ENCODE measurements at regions not wholly inside any gene's neighbourhood (a gene's known extent, or its start where the extent isn't known, plus 50 kb on each side); places are given as distances from the start of the nearest gene placed in this dataset.

- DNase-seq = no peak
Observed at GRCh38 chr4:136918772-136919171, 613.5 kb downstream of the PCDH18 start.

- DNase-seq = no peak
Observed at GRCh38 chr4:136917312-136918110, 614.8 kb downstream of the PCDH18 start.

GRCh38 chr4:136909626-136910025 lies 622.7 kb downstream of the PCDH18 start:
- DNase-seq = no peak

- DNase-seq = no peak
Observed at GRCh38 chr4:136908122-136908521, 624.2 kb downstream of the PCDH18 start.

- DNase-seq = no peak
Observed at GRCh38 chr4:136900696-136901095, 631.6 kb downstream of the PCDH18 start.

GRCh38 chr4:136898590-136899248 lies 633.6 kb downstream of the PCDH18 start:
- no peak for DNase-seq

GRCh38 chr4:136893573-136893972 lies 638.7 kb downstream of the PCDH18 start:
- no peak for DNase-seq

- no peak for DNase-seq
Observed at GRCh38 chr4:136881666-136882065, 650.6 kb downstream of the PCDH18 start.

- no peak for DNase-seq
Observed at GRCh38 chr4:136873555-136873954, 658.7 kb downstream of the PCDH18 start.

GRCh38 chr4:136867465-136867864 lies 664.8 kb downstream of the PCDH18 start:
- no peak for DNase-seq

- DNase-seq = no peak
Observed at GRCh38 chr4:136865526-136865925, 666.8 kb downstream of the PCDH18 start.

GRCh38 chr4:136864604-136865185 lies 667.6 kb downstream of the PCDH18 start:
- peak; percentile 84 for DNase-seq

- no peak for DNase-seq
Observed at GRCh38 chr4:136863756-136864155, 668.5 kb downstream of the PCDH18 start.

GRCh38 chr4:136862653-136863052 lies 669.6 kb downstream of the PCDH18 start:
- DNase-seq = no peak

GRCh38 chr4:136861091-136861490 lies 671.2 kb downstream of the PCDH18 start:
- DNase-seq = no peak

- DNase-seq = no peak
Observed at GRCh38 chr4:136858903-136859302, 673.4 kb downstream of the PCDH18 start.

GRCh38 chr4:136855886-136856285 lies 676.4 kb downstream of the PCDH18 start:
- DNase-seq = no peak

GRCh38 chr4:136850446-136850845 lies 681.8 kb downstream of the PCDH18 start:
- no peak for DNase-seq

- DNase-seq = no peak
Observed at GRCh38 chr4:136847881-136848621, 684.2 kb downstream of the PCDH18 start.

- no peak for DNase-seq
Observed at GRCh38 chr4:136841526-136841925, 690.8 kb downstream of the PCDH18 start.

- DNase-seq = no peak
Observed at GRCh38 chr4:136838607-136839006, 693.7 kb downstream of the PCDH18 start.

- DNase-seq = no peak
Observed at GRCh38 chr4:136831553-136831952, 700.7 kb downstream of the PCDH18 start.

- DNase-seq = no peak
Observed at GRCh38 chr4:136829280-136829679, 703.0 kb downstream of the PCDH18 start.
